Stomach (tissue), 4 donors: ENCODE measurements at regions not wholly inside any gene's neighbourhood (a gene's known extent, or its start where the extent isn't known, plus 50 kb on each side); places are given as distances from the start of the nearest gene placed in this dataset.

Experiments
- CTCF ChIP-seq, 7 experiments: fragments of 450-650 bp in 4 of 7; fragments of 200-600 bp in 3 of 7; sonication (generic) in 3 of 7; IDR thresholded peaks; one replicate each; pipeline ENCODE4 v1.5.1; 2016 to 2019; ENCODE audit warnings: antibody characterized with exemption in 7 of 7, control low read depth in 2 of 7, mild to moderate bottlenecking in 1 of 7
- POLR2A ChIP-seq, 4 donors: fragments of 450-650 bp; IDR thresholded peaks; one replicate each; pipeline ENCODE4 v1.6.1; 2016; ENCODE audit warnings: antibody characterized with exemption in 4 of 4, control low read depth in 2 of 4, mild to moderate bottlenecking in 1 of 4, moderate library complexity in 1 of 4

GRCh38 chr9:28770226-28770625 lies 1196.9 kb upstream of the C9orf72 start:
- no peak for TF ChIP-seq POLR2A (IDR thresholded peaks at IDR 0.05)
- TF ChIP-seq CTCF (IDR thresholded peaks at IDR 0.05) = no peak
